A204.1 (cell line): ENCODE measurements at regions not wholly inside any gene's neighbourhood (a gene's known extent, or its start where the extent isn't known, plus 50 kb on each side); places are given as distances from the start of the nearest gene placed in this dataset.
"Not testable (repeated sequence)": the region's sequence is repeated elsewhere in the genome, so short reads cannot be mapped to it uniquely, and the experiment has no call there.

Source experiments
- FAIRE-seq: peaks from 2 replicates; lab custom pipeline; 2012; peaks lifted over from hg19 to GRCh38; lab: Jason Lieb, UNC

GRCh38 chr6:802701-803100 is 109.8 kb upstream of the EXOC2 start:
- no peak for FAIRE-seq

GRCh38 chr6:802223-802622 is 109.3 kb upstream of the EXOC2 start:
- FAIRE-seq: not testable (repeated sequence)

- no peak for FAIRE-seq
Observed at GRCh38 chr6:799769-800168, 106.8 kb upstream of the EXOC2 start.

- peak; percentile 95 for FAIRE-seq
Observed at GRCh38 chr6:797479-798077, 104.6 kb upstream of the EXOC2 start.

GRCh38 chr6:795046-795685 is 102.2 kb upstream of the EXOC2 start:
- FAIRE-seq: no peak

GRCh38 chr6:793261-793660 is 100.3 kb upstream of the EXOC2 start:
- no peak for FAIRE-seq

GRCh38 chr6:792662-793061 is 99.7 kb upstream of the EXOC2 start:
- FAIRE-seq: no peak

GRCh38 chr6:788058-788457 is 95.1 kb upstream of the EXOC2 start:
- no peak for FAIRE-seq

GRCh38 chr6:786946-787763 is 94.2 kb upstream of the EXOC2 start:
- FAIRE-seq: no peak

GRCh38 chr6:783966-784735 is 91.2 kb upstream of the EXOC2 start:
- FAIRE-seq: no peak

- no peak for FAIRE-seq
Observed at GRCh38 chr6:782141-782540, 89.2 kb upstream of the EXOC2 start.

- no peak for FAIRE-seq
Observed at GRCh38 chr6:781350-781961, 88.5 kb upstream of the EXOC2 start.

GRCh38 chr6:780706-781105 is 87.8 kb upstream of the EXOC2 start:
- FAIRE-seq: no peak

GRCh38 chr6:776951-777350 is 84.0 kb upstream of the EXOC2 start:
- no peak for FAIRE-seq

- FAIRE-seq: no peak
Observed at GRCh38 chr6:776528-776931, 83.6 kb upstream of the EXOC2 start.

- FAIRE-seq: no peak
Observed at GRCh38 chr6:775863-776262, 82.9 kb upstream of the EXOC2 start.

- not testable (repeated sequence) for FAIRE-seq
Observed at GRCh38 chr6:771683-772082, 78.7 kb upstream of the EXOC2 start.

GRCh38 chr6:767755-768512 is 75.0 kb upstream of the EXOC2 start:
- FAIRE-seq: no peak

GRCh38 chr6:766625-767024 is 73.7 kb upstream of the EXOC2 start:
- FAIRE-seq: no peak

GRCh38 chr6:761997-762396 is 69.1 kb upstream of the EXOC2 start:
- no peak for FAIRE-seq
